ENCODE measurements at regions not wholly inside any gene's neighbourhood (a gene's known extent, or its start where the extent isn't known, plus 50 kb on each side); places are given as distances from the start of the nearest gene placed in this dataset.

- TF ChIP-seq POLR2A (IDR thresholded peaks at IDR 0.05; ENCODE audit: low read depth, low read length) (no peak), TAF1 (IDR thresholded peaks at IDR 0.05; ENCODE audit: borderline replicate concordance, low read depth, low read length) (no peak)
These were observed 308.9 kb downstream of the SLC6A15 start for GRCh38 chr12:84603484-84604248.
